ENCODE measurements at regions not wholly inside any gene's neighbourhood (a gene's known extent, or its start where the extent isn't known, plus 50 kb on each side); places are given as distances from the start of the nearest gene placed in this dataset.
"Not testable (repeated sequence)": the region's sequence is repeated elsewhere in the genome, so short reads cannot be mapped to it uniquely, and the experiment has no call there.

- DNase-seq (ENCODE audit: low read depth in 2 of 2) = no peak
These were observed 149.5 kb upstream of the NPY start for GRCh38 chr7:24134535-24134934.

- no peak for DNase-seq (ENCODE audit: low read depth in 2 of 2)
These were observed 148.8 kb upstream of the NPY start for GRCh38 chr7:24135003-24135817.

- DNase-seq (ENCODE audit: low read depth in 2 of 2) = no peak
These were observed 146.7 kb upstream of the NPY start for GRCh38 chr7:24137338-24137737.

GRCh38 chr7:24138343-24138742 lies 145.6 kb upstream of the NPY start:
- DNase-seq (ENCODE audit: low read depth in 2 of 2) = no peak

- DNase-seq (ENCODE audit: low read depth in 2 of 2) = no peak
These were observed 144.0 kb upstream of the NPY start for GRCh38 chr7:24140001-24140400.

- DNase-seq (ENCODE audit: low read depth in 2 of 2) = no peak
These were observed 142.0 kb upstream of the NPY start for GRCh38 chr7:24141874-24142509.

GRCh38 chr7:24143547-24143946 lies 140.4 kb upstream of the NPY start:
- DNase-seq (ENCODE audit: low read depth in 2 of 2) = no peak

GRCh38 chr7:24151944-24152343 lies 132.0 kb upstream of the NPY start:
- DNase-seq (ENCODE audit: low read depth in 2 of 2) = no peak

- DNase-seq (ENCODE audit: low read depth in 2 of 2) = no peak
These were observed 131.6 kb upstream of the NPY start for GRCh38 chr7:24152356-24152755.

GRCh38 chr7:24152877-24153472 lies 131.0 kb upstream of the NPY start:
- DNase-seq (ENCODE audit: low read depth in 2 of 2) = no peak

- no peak for DNase-seq (ENCODE audit: low read depth in 2 of 2)
These were observed 126.3 kb upstream of the NPY start for GRCh38 chr7:24157666-24158065.

GRCh38 chr7:24158975-24159374 lies 125.0 kb upstream of the NPY start:
- DNase-seq (ENCODE audit: low read depth in 2 of 2) = no peak

GRCh38 chr7:24164401-24164800 lies 119.6 kb upstream of the NPY start:
- DNase-seq (ENCODE audit: low read depth in 2 of 2) = no peak

- DNase-seq (ENCODE audit: low read depth in 2 of 2) = no peak
These were observed 114.8 kb upstream of the NPY start for GRCh38 chr7:24169077-24169624.

- not testable (repeated sequence) for DNase-seq (ENCODE audit: low read depth in 2 of 2)
These were observed 112.0 kb upstream of the NPY start for GRCh38 chr7:24171951-24172350.

- DNase-seq (ENCODE audit: low read depth in 2 of 2) = no peak
These were observed 111.1 kb upstream of the NPY start for GRCh38 chr7:24172856-24173255.

- no peak for DNase-seq (ENCODE audit: low read depth in 2 of 2)
These were observed 108.4 kb upstream of the NPY start for GRCh38 chr7:24175603-24176002.

- DNase-seq (ENCODE audit: low read depth in 2 of 2) = no peak
These were observed 105.0 kb upstream of the NPY start for GRCh38 chr7:24178811-24179570.

- DNase-seq (ENCODE audit: low read depth in 2 of 2) = no peak
These were observed 92.6 kb upstream of the NPY start for GRCh38 chr7:24191362-24191761.

GRCh38 chr7:24192053-24192452 lies 91.9 kb upstream of the NPY start:
- DNase-seq (ENCODE audit: low read depth in 2 of 2) = no peak

GRCh38 chr7:24192691-24193090 lies 91.3 kb upstream of the NPY start:
- DNase-seq (ENCODE audit: low read depth in 2 of 2) = no peak

GRCh38 chr7:24197852-24198251 lies 86.1 kb upstream of the NPY start:
- DNase-seq (ENCODE audit: low read depth in 2 of 2) = no peak
